ENCODE measurements at regions not wholly inside any gene's neighbourhood (a gene's known extent, or its start where the extent isn't known, plus 50 kb on each side); places are given as distances from the start of the nearest gene placed in this dataset.

- TF ChIP-seq CTCF (IDR thresholded peaks at IDR 0.05) (no peak), POLR2AphosphoS5 (IDR thresholded peaks at IDR 0.05; ENCODE audit: insufficient read depth in 1 of 2, low read depth in 1 of 2) (no peak), POLR2A (IDR thresholded peaks at IDR 0.05) (no peak)
Observed at GRCh38 chr10:123262456-123262855, 108.3 kb downstream of the BUB3 start.

All from vagina (tissue), 2 donors.